ACHN (cell line): ENCODE measurements at regions not wholly inside any gene's neighbourhood (a gene's known extent, or its start where the extent isn't known, plus 50 kb on each side); places are given as distances from the start of the nearest gene placed in this dataset.
A peak's percentile ranks its signal among the peaks of the same experiment; 100 is the strongest.
"Not testable (repeated sequence)": the region's sequence is repeated elsewhere in the genome, so short reads cannot be mapped to it uniquely, and the experiment has no call there.

Source experiments
- DNase-seq: peaks from one replicate; pipeline ENCODE4 v3.0.0-alpha.2; 2015
- in situ Hi-C: cut with HindIII; loops from 2 replicates; pipeline ENCODE4 v1.10.0; 2017; ENCODE audit warnings: low sequenced_read_pairs, low pct_ligation_motif_present, low pct_unique_long_range_greater_than_20kb

- no peak for DNase-seq
- in situ Hi-C loops, result no loop called here
These were observed 164.7 kb upstream of the PDE7B start for GRCh38 chr6:135686784-135687301.

DNA sequence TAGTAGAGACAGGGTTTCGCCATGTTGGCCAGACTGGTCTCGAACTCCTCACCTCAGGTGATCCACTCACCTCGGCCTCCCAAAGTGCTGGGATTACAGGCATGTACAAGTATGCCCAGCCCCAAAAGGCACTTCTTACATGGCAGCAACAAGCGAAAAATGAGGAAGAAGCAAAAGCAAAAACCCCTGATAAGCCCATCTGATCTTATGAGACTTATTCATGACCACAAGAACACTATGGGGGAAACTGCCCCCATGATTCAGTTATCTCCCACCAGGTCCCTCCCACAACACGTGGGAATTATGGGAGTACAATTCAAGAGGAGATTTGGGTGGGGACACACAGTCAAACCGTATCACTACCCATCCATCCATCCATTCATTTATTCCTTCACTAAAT, 163.0 kb upstream of the PDE7B start:
- in situ Hi-C loops, DNase-seq: not testable (repeated sequence)

DNA sequence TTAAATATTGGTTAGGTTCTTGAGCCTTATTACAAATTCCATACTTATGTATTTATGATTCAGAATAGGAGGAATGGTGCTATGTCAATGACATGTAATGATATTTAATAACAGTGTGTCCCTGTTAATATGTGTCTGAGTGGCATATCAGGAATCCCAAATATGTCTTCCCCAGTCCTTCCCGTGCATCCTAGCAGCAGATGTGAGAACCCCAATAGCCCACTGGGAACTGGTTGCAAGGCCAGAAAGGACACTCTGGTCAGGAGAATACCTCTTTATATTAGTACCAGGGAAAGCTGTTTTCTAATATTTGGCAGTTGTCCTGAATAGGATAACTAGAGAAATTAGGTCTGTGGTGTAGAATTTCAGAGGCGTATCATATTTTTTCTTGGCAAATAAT, 159.1 kb upstream of the PDE7B start:
- DNase-seq, result no peak
- in situ Hi-C loops, result no loop called here

GRCh38 chr6:135693811-135694370, 157.6 kb upstream of the PDE7B start:
- in situ Hi-C loops, result no loop called here
- DNase-seq, result peak; percentile 6

DNA sequence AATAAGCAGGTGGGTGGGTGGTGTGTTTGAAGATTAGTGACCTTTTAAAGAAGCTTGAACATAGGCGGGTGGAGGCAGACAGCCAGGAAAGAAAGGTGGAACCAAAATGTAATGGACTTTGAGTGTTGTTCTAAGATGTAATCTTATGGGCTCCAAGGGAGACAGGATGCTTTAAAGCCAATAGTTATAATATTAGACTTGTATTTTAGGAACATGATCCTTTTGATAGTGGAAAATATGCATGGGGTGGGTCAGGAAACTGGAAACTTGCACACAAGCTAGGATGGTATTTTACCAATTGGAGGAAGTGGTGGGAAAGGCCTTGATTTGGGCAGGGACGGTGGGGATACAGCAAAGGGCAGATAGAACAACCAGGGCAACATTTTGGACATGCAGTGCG, 151.8 kb upstream of the PDE7B start:
- no peak for DNase-seq
- in situ Hi-C loops, result no loop called here

- no peak for DNase-seq
- in situ Hi-C loops, result no loop called here
These were observed 150.1 kb upstream of the PDE7B start for GRCh38 chr6:135701426-135701825.

GRCh38 chr6:135703007-135703406, 148.5 kb upstream of the PDE7B start:
- DNase-seq, result no peak

DNA sequence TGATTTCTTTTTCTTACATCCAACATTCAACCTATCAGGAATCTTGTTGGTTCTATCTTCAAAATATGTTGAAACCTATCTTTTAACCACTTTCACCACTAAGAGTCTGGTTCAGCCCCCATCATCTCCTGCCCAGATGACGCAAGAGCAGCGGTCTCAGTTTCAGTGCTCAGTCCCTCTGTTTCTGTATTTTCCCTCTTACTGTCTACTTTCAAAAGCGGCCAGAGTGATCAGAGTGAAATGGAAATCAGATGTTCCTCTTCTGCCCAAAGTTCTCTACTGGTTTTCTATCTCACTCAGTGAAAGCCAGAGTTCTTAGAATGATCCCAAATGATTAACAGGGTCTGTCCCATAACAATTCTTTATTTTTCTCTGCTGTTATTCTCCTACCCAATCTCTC, 147.9 kb upstream of the PDE7B start:
- in situ Hi-C loops, result no loop called here

More at GRCh38 chr6:135703007-135703406, 148.5 kb upstream of the PDE7B start:
- in situ Hi-C loops, result no loop called here

GRCh38 chr6:135707426-135707825, 144.1 kb upstream of the PDE7B start:
- in situ Hi-C loops, result no loop called here

More for the DNA sequence above, 147.9 kb upstream of the PDE7B start:
- DNase-seq, result no peak

GRCh38 chr6:135710042-135710441, 141.5 kb upstream of the PDE7B start:
- in situ Hi-C loops, result no loop called here
- DNase-seq, result no peak

More at GRCh38 chr6:135707426-135707825, 144.1 kb upstream of the PDE7B start:
- DNase-seq, result no peak

GRCh38 chr6:135722190-135722589, 129.3 kb upstream of the PDE7B start:
- in situ Hi-C loops, result no loop called here
- DNase-seq, result peak; percentile 1

- DNase-seq, result peak; percentile 94
- in situ Hi-C loops, result no loop called here
These were observed 128.8 kb upstream of the PDE7B start for GRCh38 chr6:135722679-135723078.

- in situ Hi-C loops, result no loop called here
- DNase-seq, result no peak
These were observed 122.9 kb upstream of the PDE7B start for GRCh38 chr6:135728589-135728988.

GRCh38 chr6:135731116-135731515, 120.4 kb upstream of the PDE7B start:
- in situ Hi-C loops, result no loop called here
- no peak for DNase-seq

DNA sequence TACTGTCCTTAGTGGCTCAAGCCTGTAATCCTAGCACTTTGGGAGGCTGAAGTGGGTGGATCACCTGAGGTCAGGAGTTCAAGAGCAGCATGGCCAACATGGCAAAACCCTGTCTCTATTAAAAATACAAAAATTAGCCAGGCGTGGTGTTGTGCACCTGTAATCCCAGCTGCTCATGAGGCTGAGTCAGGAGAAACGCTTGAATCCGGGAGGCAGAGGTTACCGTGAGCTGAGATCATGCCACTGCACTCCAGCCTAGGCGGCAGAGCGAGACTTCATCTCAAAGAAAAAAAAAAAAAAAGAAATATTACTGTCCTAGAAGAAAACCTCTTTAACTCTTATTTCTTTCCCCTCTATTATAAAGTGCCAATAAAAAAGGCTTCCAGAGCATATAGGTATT, 115.2 kb upstream of the PDE7B start:
- in situ Hi-C loops, DNase-seq: not testable (repeated sequence)

DNA sequence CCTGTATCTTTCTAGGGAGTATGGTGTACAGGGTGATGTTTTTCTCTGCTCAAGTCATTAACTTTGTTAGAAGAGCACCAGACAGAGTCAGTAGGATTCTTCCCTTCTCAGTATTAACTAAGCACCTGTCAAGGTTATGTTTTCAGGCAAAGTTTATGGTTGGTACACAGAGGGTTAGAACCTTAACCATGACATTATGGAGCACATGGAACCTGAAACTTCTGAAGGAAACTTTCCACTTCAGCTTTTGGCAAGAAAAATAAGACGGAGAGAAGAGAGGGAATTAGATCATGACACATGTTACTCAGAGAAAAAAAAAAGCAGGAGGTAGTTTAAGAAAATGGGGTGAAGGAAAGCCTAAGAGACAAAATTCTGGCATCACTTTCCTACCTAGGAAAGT, 112.9 kb upstream of the PDE7B start:
- in situ Hi-C loops, result no loop called here
- no peak for DNase-seq

DNA sequence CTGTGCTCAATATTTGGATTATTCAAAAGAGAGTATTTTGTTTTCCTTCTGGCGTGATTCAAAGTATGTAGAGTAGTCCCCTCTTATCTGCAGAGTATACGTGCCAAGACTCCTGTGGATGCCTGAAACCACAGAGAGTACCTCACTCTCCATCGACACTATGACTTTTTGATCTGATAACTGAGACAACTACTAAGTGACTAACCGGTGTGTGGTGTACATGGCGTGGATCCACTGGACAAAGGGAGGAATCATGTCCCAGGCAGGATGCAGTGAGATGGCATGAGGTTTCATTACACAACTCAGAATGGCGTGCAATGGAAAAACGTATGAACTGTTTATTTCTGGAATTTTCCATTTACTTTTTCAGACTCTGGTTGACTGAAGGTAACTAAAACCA, 112.2 kb upstream of the PDE7B start:
- in situ Hi-C loops, result no loop called here
- DNase-seq, result no peak

- in situ Hi-C loops, result no loop called here
- no peak for DNase-seq
These were observed 110.9 kb upstream of the PDE7B start for GRCh38 chr6:135740580-135740979.

DNA sequence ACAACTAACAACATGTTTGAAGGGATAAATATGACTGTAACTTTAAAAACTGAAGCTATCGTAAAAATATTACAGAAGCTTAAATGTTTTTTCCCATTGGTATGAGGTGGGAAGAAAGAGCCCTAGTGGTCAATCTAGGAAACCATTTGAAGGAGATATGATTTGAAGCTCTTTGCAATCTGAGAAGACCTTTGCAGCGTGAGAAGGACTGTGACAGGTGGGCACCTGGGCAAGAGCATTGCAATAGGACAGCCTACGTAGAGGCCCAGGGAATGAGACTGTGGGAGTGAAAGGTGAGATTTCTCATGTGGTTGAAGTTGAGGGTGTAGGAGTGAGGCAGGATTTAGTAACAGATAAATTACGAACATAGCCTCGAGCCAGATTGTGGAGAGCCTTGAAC, 108.0 kb upstream of the PDE7B start:
- in situ Hi-C loops, result no loop called here
- DNase-seq, result no peak

- in situ Hi-C loops, result no loop called here
- DNase-seq, result no peak
These were observed 103.3 kb upstream of the PDE7B start for GRCh38 chr6:135748189-135748588.

DNA sequence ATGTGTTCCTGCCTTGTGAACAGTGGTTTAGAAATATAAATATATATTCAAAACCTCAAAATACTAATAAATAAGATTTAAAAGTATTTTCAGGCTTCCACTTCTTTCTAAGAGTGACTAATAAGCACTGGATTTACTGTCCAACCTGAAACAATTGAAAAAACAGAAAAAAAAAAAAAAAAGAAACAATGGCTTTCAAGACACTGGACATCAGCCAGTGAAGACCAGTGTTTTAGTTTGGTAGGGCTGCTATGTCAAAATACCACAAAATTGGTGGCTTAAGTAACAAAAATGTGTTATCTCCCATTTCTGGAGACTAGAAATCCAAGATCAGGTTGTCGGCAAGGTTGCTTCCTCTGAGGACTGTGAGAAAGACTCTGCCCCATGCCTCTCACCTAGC, 101.4 kb upstream of the PDE7B start:
- in situ Hi-C loops, result no loop called here
- DNase-seq, result no peak
